CD4-positive, alpha-beta T cell treated with Interleukin-15 for 1 hour (primary cell): ENCODE measurements at regions not wholly inside any gene's neighbourhood (a gene's known extent, or its start where the extent isn't known, plus 50 kb on each side); places are given as distances from the start of the nearest gene placed in this dataset.
"Not testable (repeated sequence)": the region's sequence is repeated elsewhere in the genome, so short reads cannot be mapped to it uniquely, and the experiment has no call there.

Source experiments
- DNase-seq: peaks from one replicate; pipeline ENCODE4 v3.0.0-alpha.2; 2020

DNA sequence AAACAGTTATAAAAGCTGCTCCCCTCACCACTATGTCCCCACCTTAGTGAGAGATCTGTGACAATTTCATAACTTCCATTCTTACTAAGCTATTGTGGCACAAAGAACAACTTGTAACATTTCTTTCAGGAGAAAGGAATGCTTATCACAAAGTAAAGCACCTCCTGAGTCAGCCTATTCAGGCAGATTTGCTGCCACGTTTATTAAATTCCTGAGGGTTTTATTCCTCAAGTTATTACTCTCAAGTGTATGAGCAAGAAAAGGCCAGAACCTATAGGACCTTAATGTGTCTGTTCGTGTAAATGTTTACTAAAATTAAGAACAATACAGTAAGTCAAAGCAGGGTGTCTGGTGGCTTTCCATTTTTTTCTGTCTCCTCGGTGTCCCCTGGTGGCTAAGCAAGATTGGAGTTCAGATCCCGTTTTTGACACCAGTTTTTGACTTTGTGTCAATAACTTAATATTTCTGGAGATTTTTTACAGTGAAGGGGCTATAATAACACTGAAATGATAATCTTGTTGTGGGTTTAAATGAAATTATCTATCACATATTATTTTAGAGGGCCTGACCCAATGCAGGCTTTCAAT lies 1539.6 kb downstream of the BRINP3 start:
- DNase-seq = no peak

GRCh38 chr1:188941986-188942385 lies 1535.7 kb downstream of the BRINP3 start:
- DNase-seq = no peak

GRCh38 chr1:188949701-188950100 lies 1528.0 kb downstream of the BRINP3 start:
- no peak for DNase-seq

- no peak for DNase-seq
Observed at GRCh38 chr1:188958461-188959115, 1519.1 kb downstream of the BRINP3 start.

DNA sequence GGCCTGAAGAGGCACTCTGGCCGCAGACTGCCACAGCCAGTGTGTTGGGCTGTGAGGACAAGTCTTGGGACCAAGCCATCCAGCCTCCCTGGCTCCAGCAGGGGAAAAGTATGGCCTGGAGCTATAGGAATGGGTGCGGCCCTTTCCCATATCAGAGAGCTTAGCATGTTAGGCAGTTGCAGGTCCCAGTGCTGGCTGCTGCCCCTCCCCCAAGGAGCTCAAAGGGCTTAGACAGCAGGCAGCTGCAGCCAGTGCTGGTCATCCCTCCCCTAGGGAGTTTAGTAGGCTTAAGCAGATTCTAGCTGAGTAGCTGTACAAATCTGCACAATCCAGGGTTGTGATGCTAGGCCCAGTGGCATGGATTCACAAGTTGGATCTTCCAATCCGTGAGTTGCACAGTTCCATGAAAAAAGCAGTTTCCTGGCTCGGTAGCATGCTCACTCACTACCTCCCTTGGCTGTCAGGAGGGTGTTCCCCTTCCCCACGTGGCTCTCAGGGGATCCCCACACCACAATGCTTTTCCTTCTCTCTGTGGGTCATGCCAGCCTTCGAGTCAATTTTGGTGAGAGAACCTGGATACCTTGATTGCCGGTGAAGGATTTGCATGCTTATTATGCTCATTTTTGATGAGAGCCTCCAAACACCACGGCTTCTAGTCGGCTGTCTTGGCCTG lies 1490.8 kb downstream of the BRINP3 start:
- no peak for DNase-seq

DNA sequence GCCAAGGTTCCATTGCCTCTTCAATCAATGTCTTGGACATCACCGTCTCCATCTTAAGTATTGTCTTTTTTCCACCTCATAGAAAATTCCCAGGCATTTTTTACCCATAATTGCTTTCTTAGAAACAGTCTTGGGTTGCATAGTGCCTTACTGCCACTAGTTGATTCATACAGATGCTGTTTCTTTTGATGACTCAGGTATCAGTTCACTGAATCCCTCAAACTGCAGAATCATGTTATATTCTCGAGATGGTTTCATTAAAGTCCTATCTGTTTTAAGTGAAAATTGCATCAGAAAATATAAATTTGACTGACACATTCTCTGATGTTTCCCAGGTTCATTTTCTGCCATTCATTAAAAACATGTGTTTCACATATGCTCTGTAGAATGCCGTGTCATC lies 1489.1 kb downstream of the BRINP3 start:
- DNase-seq = no peak

- DNase-seq = no peak
Observed at GRCh38 chr1:188991221-188991930, 1486.3 kb downstream of the BRINP3 start.

DNA sequence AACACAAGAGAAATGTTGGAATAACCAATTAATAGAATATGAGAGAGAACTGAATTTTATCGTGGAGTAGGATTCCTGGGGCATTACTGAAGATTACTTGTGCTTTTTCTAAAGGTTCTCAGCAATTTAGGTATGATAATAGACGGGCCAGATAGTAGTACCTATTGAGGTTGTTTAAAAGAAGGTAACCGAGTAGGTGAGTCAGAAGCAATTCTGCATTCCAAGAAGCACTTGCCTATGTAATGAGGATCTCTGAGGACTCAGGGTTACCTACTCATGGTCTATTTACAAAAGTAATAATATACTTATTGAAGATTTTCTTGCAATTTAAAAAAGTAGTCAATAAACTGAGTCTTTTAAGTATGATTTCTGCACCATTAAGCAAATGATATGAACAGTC lies 1469.8 kb downstream of the BRINP3 start:
- no peak for DNase-seq

- no peak for DNase-seq
Observed at GRCh38 chr1:189021577-189021976, 1456.1 kb downstream of the BRINP3 start.

GRCh38 chr1:189022015-189022414 lies 1455.6 kb downstream of the BRINP3 start:
- no peak for DNase-seq

GRCh38 chr1:189027512-189027911 lies 1450.2 kb downstream of the BRINP3 start:
- no peak for DNase-seq

GRCh38 chr1:189033169-189033568 lies 1444.5 kb downstream of the BRINP3 start:
- DNase-seq = no peak

DNA sequence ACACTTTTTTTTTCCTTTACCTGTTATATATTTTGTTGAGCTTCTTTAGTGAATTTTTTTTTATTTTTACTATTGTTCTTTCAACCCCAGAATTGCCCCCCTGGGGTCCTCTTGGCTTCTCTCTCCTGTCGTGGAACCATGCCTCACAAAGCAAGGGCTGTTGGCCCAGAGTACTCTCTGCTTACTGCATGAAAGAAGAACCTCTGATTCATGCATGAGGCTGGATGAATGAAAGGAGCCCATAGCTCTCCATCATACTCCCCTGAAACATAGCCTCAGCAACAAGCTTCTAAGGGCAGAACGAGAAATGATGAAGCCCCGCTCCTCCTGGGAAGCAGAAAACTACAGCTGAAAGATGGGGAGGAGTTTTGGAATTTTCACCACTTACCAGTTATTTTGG lies 1441.0 kb downstream of the BRINP3 start:
- no peak for DNase-seq

DNA sequence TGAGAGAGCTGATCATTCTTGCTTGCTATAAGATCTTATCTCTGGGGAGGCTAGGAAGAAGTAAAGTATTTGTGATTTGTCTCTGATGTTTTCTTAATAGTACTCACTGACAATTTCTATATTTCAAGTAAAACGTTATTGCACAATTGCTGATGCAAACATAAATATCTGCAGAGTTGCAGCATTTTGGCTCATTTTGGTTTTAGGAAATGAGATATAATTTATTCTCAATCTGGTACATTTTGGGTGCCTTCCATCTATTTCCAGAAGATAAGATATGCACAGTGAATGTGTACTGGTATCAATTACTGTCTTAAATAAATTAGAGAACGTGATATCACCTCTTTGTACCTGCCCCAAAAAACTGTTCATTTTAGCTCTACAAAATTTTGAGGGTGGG lies 1431.5 kb downstream of the BRINP3 start:
- DNase-seq = no peak

DNA sequence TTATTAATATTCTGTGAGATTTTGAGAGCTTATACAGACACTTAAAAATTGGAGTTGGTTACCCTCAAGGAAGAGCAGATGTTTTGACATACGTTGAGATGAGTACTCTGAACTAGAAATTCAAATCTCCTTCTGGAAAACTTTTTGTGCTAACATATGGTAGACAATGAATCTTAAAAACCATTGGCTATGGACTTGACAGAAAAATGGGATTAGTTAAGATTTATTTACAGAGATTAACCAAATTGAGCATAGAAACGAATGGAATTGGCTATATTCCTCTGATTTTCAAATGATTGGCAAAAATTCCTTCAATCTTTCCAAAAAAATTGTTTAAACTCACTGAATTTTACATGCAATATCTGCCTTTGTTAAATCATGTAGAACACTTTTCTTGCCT lies 1392.9 kb downstream of the BRINP3 start:
- DNase-seq = no peak

DNA sequence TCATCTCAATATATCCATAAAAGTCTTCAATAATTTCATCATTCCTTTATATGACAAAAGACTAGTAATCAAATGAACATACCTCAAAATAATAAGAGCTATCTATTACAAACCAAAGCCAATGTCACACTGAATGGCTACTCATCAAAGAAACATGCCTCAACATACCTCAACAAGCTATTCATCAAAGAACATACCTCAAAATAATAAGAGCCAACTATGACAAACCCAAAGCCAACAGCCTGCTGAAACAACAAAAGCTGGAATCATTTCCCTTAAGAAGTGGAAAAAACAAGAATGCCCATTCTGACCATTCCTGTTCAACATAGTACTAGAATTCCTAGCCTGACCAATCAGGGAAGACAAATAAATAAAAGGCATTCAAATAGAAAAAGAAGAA lies 1373.7 kb downstream of the BRINP3 start:
- DNase-seq = no peak

GRCh38 chr1:189117072-189117770 lies 1360.4 kb downstream of the BRINP3 start:
- DNase-seq = no peak

GRCh38 chr1:189121941-189122340 lies 1355.7 kb downstream of the BRINP3 start:
- DNase-seq = no peak

GRCh38 chr1:189125694-189126093 lies 1352.0 kb downstream of the BRINP3 start:
- no peak for DNase-seq

- no peak for DNase-seq
Observed at GRCh38 chr1:189131576-189131975, 1346.1 kb downstream of the BRINP3 start.

DNA sequence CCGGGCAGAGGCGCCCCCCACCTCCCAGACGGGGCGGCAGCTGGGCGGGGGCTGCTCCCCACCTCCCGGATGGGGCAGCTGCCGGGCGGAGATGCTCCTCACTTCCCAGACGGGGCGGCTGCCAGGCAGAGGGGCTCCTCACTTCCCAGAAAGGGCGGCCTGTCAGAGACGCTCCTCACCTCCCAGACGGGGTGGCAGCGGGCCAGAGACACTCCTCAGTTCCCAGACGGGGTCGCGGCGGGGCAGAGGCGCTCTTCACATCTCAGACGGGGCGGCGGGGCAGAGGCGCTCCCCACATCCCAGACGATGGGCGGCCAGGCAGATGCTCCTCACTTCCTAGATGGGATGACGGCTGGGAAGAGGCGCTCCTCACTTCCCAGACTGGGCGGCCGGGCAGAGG lies 1337.9 kb downstream of the BRINP3 start:
- not testable (repeated sequence) for DNase-seq

- DNase-seq = no peak
Observed at GRCh38 chr1:189141056-189141455, 1336.6 kb downstream of the BRINP3 start.
